Mucosa of rectum (tissue), 2 donors: ENCODE measurements at regions not wholly inside any gene's neighbourhood (a gene's known extent, or its start where the extent isn't known, plus 50 kb on each side); places are given as distances from the start of the nearest gene placed in this dataset.

Experiments
- H3K27ac ChIP-seq, 2 donors: one replicate each; pipeline ENCODE4 v1.7.0; 2013; ENCODE audit warnings: inconsistent platforms in 2 of 2, low read depth in 2 of 2, low read length in 2 of 2
- H3K27me3 ChIP-seq, 2 donors: one replicate each; pipeline ENCODE4 v1.7.0; 2013; ENCODE audit warnings: low read length in 2 of 2; ENCODE audit not compliant: control insufficient read depth in 2 of 2, insufficient read depth in 2 of 2
- H3K36me3 ChIP-seq, 2 donors: one replicate each; pipeline ENCODE4 v1.7.0; 2013; ENCODE audit warnings: low read length in 2 of 2; ENCODE audit not compliant: control insufficient read depth in 2 of 2, insufficient read depth in 2 of 2
- H3K4me1 ChIP-seq, 2 donors: one replicate each; pipeline ENCODE4 v1.7.0; 2013; ENCODE audit warnings: low read length in 2 of 2, mild to moderate bottlenecking in 1 of 2; ENCODE audit not compliant: control insufficient read depth in 2 of 2, insufficient read depth in 2 of 2
- H3K4me3 ChIP-seq, 2 donors: one replicate each; pipeline ENCODE4 v1.7.0; 2013; ENCODE audit warnings: low read length in 2 of 2
- H3K9ac ChIP-seq, 2 donors: one replicate each; pipeline ENCODE4 v1.7.0; 2013; ENCODE audit warnings: low read length in 2 of 2, low read depth in 1 of 2, mild to moderate bottlenecking in 1 of 2
- H3K9me3 ChIP-seq, 2 donors: one replicate each; pipeline ENCODE4 v1.7.0; 2013; ENCODE audit warnings: low read length in 2 of 2; ENCODE audit not compliant: control insufficient read depth in 2 of 2
- donor health status: healthy.
- donor health status: Normal muscosa, but diverticular disease.

- Histone ChIP-seq H3K36me3 (no peaks in the 10 kb centered on the region), H3K9me3 (peaks cover 0 to 2% of the 10 kb centered on the region in 2 donors), H3K27me3 (no peaks in the 10 kb centered on the region), H3K4me3 (no peak overlapping the region), H3K4me1 (no peaks in the 10 kb centered on the region), H3K27ac (no peak overlapping the region), H3K9ac (no peak overlapping the region)
These were observed 1523.2 kb downstream of the UQCRFS1 start for GRCh38 chr19:27689734-27690241.

- no peaks in the 10 kb centered on the region for H3K27me3 ChIP-seq
- peaks cover 0 to 3% of the 10 kb centered on the region in 2 donors for H3K9me3 ChIP-seq
- H3K36me3 ChIP-seq = no peaks in the 10 kb centered on the region
- no peaks in the 10 kb centered on the region for H3K4me1 ChIP-seq
- H3K27ac ChIP-seq = no peak overlapping the region
- no peak overlapping the region for H3K4me3 ChIP-seq
- no peak overlapping the region for H3K9ac ChIP-seq
These were observed 1528.7 kb downstream of the UQCRFS1 start for GRCh38 chr19:27684293-27684692.

- Histone ChIP-seq H3K36me3 (no peaks in the 10 kb centered on the region), H3K27me3 (no peaks in the 10 kb centered on the region), H3K4me3 (no peak overlapping the region), H3K9ac (no peak overlapping the region), H3K27ac (no peak overlapping the region), H3K9me3 (peaks cover 0 to 3% of the 10 kb centered on the region in 2 donors), H3K4me1 (no peaks in the 10 kb centered on the region)
These were observed 1531.0 kb downstream of the UQCRFS1 start for GRCh38 chr19:27681972-27682371.

- no peaks in the 10 kb centered on the region for H3K27me3 ChIP-seq
- peaks cover 0 to 5% of the 10 kb centered on the region in 2 donors for H3K9me3 ChIP-seq
- no peak overlapping the region for H3K4me3 ChIP-seq
- H3K9ac ChIP-seq = no peak overlapping the region
- no peaks in the 10 kb centered on the region for H3K4me1 ChIP-seq
- no peak overlapping the region for H3K27ac ChIP-seq
- H3K36me3 ChIP-seq = no peaks in the 10 kb centered on the region
These were observed 1533.0 kb downstream of the UQCRFS1 start for GRCh38 chr19:27679905-27680304.

DNA sequence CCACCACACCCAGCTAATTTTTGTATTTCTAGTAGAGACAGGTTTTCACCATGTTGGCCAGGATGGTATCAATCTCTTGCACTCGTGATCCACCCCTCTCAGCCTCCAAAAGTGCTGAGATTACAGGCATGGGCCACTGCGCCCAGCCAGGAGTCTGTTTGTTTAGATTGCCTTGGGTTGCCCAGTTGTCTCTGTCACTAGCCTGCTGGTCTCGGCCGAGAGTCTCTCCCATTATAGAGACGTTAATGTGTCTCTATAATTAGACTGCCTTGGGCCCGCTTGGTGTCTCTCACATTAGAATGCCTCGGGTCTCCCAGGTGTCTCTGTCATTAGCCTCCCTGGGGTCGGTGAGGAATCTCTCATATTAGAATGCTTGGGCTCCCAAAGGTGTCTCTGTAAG lies 1533.6 kb downstream of the UQCRFS1 start:
- Histone ChIP-seq H3K4me1 (no peaks in the 10 kb centered on the region), H3K27me3 (no peaks in the 10 kb centered on the region), H3K9me3 (peaks cover 0 to 5% of the 10 kb centered on the region in 2 donors), H3K36me3 (no peaks in the 10 kb centered on the region), H3K4me3 (no peak overlapping the region), H3K9ac (no peak overlapping the region), H3K27ac (no peak overlapping the region)

DNA sequence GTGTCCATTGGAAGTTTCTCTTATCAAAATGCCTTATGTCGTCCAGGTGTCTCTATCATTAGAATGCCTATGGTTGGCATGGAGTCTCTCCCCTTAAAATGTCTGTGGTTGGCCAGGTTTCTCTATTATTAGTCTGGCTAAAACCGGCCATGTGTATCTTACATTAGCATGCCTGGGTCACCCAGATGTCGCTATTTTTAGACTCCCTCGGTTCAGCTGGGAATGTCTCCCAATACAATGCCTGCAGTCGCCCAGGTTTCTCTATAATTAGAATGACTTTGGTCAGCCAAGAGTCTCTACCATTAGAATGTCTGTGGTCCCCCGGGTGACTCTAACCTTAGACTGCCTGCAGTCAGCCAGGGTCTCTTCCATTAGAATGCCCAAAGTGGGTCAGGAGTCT lies 1536.1 kb downstream of the UQCRFS1 start:
- H3K27ac ChIP-seq = no peak overlapping the region
- no peak overlapping the region for H3K9ac ChIP-seq
- no peaks in the 10 kb centered on the region for H3K36me3 ChIP-seq
- no peak overlapping the region for H3K4me3 ChIP-seq
- H3K9me3 ChIP-seq = peaks cover 0 to 6% of the 10 kb centered on the region in 2 donors
- no peaks in the 10 kb centered on the region for H3K4me1 ChIP-seq
- H3K27me3 ChIP-seq = no peaks in the 10 kb centered on the region

DNA sequence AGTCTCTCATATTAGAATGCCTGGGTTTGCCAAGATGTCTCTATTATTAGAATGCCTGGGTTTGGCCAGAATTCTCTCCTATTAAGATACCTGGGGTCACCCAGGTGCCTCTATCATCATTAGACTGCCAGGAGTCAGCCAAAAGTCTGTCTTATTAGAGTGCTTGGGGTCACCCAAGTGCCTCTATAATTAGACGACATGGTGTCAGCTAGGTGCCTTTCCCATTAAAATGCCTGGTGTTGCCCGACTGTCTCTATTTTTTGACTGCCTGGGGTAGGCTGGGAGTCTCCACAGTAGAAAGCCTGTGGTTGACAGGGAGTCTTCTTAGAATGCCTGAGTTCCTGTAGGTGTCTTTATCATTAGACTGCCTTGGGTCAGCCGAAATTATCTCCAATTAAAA lies 1536.6 kb downstream of the UQCRFS1 start:
- Histone ChIP-seq H3K36me3 (no peaks in the 10 kb centered on the region), H3K27me3 (no peaks in the 10 kb centered on the region), H3K9ac (no peak overlapping the region), H3K4me3 (no peak overlapping the region), H3K27ac (no peak overlapping the region), H3K4me1 (no peaks in the 10 kb centered on the region), H3K9me3 (peaks cover 0 to 9% of the 10 kb centered on the region in 2 donors)

DNA sequence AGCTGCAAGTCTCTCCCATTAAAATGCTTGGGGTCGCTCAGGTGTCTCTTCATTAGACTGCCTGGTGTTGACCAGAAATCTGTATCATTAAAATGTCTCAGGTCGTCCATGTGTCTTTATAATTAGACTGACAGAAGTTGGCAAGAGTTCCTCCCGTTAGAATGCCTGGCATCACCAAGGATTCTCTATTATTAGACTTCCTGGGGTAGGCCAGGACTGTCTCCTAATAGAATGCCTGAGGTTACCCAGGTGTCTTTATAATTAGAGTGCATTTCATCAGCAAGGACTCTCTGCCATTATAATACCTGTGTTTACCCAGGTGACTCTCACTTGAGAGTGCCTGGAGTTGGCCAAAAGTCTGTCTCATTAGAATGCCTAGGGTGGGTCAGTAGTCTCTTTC lies 1537.2 kb downstream of the UQCRFS1 start:
- H3K27me3 ChIP-seq = no peaks in the 10 kb centered on the region
- H3K4me1 ChIP-seq = no peaks in the 10 kb centered on the region
- H3K9ac ChIP-seq = no peak overlapping the region
- H3K27ac ChIP-seq = no peak overlapping the region
- H3K36me3 ChIP-seq = no peaks in the 10 kb centered on the region
- H3K9me3 ChIP-seq = peaks cover 0 to 9% of the 10 kb centered on the region in 2 donors
- H3K4me3 ChIP-seq = no peak overlapping the region

DNA sequence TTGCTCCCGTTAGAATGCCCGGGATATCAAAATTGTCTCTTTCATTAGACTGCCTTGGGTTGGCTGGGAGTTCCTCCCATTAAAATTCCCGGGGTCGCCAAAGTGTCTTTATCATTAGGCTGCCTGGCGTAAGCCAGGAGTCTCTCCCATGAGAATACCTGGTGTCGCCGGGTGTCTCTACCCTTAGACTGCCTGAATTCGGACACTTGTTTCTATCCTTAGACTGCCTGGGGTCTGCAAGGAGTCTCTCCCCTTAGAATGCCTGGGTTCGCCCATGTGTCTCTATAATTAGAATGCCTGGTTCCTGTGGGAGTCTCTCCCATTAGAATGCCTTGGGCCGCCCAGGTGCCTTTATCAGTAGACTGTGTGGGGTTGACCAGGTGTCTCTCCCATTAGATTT lies 1538.2 kb downstream of the UQCRFS1 start:
- Histone ChIP-seq H3K9me3 (peaks cover 0 to 5% of the 10 kb centered on the region in 2 donors), H3K9ac (no peak overlapping the region), H3K4me1 (no peaks in the 10 kb centered on the region), H3K27me3 (no peaks in the 10 kb centered on the region), H3K4me3 (no peak overlapping the region), H3K27ac (no peak overlapping the region), H3K36me3 (no peaks in the 10 kb centered on the region)

- H3K9ac ChIP-seq = no peak overlapping the region
- H3K36me3 ChIP-seq = no peaks in the 10 kb centered on the region
- no peaks in the 10 kb centered on the region for H3K27me3 ChIP-seq
- H3K4me1 ChIP-seq = no peaks in the 10 kb centered on the region
- no peak overlapping the region for H3K27ac ChIP-seq
- H3K9me3 ChIP-seq = peaks cover 0 to 5% of the 10 kb centered on the region in 2 donors
- no peak overlapping the region for H3K4me3 ChIP-seq
These were observed 1539.0 kb downstream of the UQCRFS1 start for GRCh38 chr19:27673986-27674385.
